ENCODE measurements at regions not wholly inside any gene's neighbourhood (a gene's known extent, or its start where the extent isn't known, plus 50 kb on each side); places are given as distances from the start of the nearest gene placed in this dataset.

GRCh38 chr1:106621853-106622252, 434.6 kb upstream of the PRMT6 start (continued):
- TF ChIP-seq ZNF790 (CRISPR knock-in tag; IDR thresholded peaks at IDR 0.05; ENCODE audit: borderline replicate concordance) (no peak), ZNF691 (CRISPR knock-in tag; IDR thresholded peaks at IDR 0.05; ENCODE audit: borderline replicate concordance, low read depth) (no peak), FOXK2 (IDR thresholded peaks at IDR 0.05) (no peak), ZIK1 (CRISPR knock-in tag; IDR thresholded peaks at IDR 0.05; ENCODE audit: borderline replicate concordance, low read depth) (no peak), HDAC1 (CRISPR knock-in tag; IDR thresholded peaks at IDR 0.05) (no peak)

GRCh38 chr1:106637566-106637965, 418.9 kb upstream of the PRMT6 start:
- Histone ChIP-seq H3K36me3 (replicated peaks in 1 of 2; ENCODE audit: control insufficient read depth in 1 of 2, insufficient read depth in 2 of 2, low read length in 2 of 2) (no peaks in the 10 kb centered on the region), H3K79me2 (ENCODE audit: insufficient read depth, low read length) (no peaks in the 10 kb centered on the region), H3K9me3 (ENCODE audit: low read length) (peaks cover 64% of the 10 kb centered on the region), H2AFZ (ENCODE audit: low read length) (no peak overlapping the region), H3K4me2 (ENCODE audit: low read depth, low read length) (no peak overlapping the region), H4K20me1 (ENCODE audit: insufficient read depth, low read length) (no peaks in the 10 kb centered on the region), H3K27me3 (ENCODE audit: control insufficient read depth in 1 of 2, insufficient read depth in 2 of 2, low read length in 2 of 2) (no peaks in the 10 kb centered on the region), H3K9ac (ENCODE audit: insufficient read depth, low read depth, low read length) (no peak overlapping the region), H3K4me1 (ENCODE audit: insufficient read depth, low read length) (no peaks in the 10 kb centered on the region), H3K27ac (ENCODE audit: extremely low read length, insufficient read depth, low read length) (no peak overlapping the region), H3K4me3 (replicated peaks in 1 of 3; ENCODE audit: insufficient read depth in 1 of 3, low read depth in 2 of 3, low read length in 3 of 3) (no peak overlapping the region)
- CTCF ChIA-PET (ENCODE audit: low intra/inter-chr PET ratio, low total read pairs), result no interaction called here
- ATAC-seq (no peak), FAIRE-seq (no peak), DNase-seq (ENCODE audit: low spot score) (no peak)
- POLR2A ChIA-PET, result no interaction called here
- 4% methylated on average over 3 of the region's 3 CpGs for WGBS (ENCODE audit: low lambda C conversion rate)
- TF ChIP-seq ZFP82 (CRISPR knock-in tag; IDR thresholded peaks at IDR 0.05; ENCODE audit: borderline replicate concordance) (no peak), ZNF225 (CRISPR knock-in tag; IDR thresholded peaks at IDR 0.05) (no peak), ZNF513 (CRISPR knock-in tag; conservative IDR thresholded peaks at IDR 0.05) (no peak), ATF3 (CRISPR knock-in tag; IDR thresholded peaks at IDR 0.05) (no peak), ZNF121 (CRISPR knock-in tag; IDR thresholded peaks at IDR 0.05) (no peak), ZNF180 (CRISPR knock-in tag; IDR thresholded peaks at IDR 0.05; ENCODE audit: borderline replicate concordance, low read depth) (no peak), TOPORS (CRISPR knock-in tag; IDR thresholded peaks at IDR 0.05) (no peak), ZNF451 (CRISPR knock-in tag; IDR thresholded peaks at IDR 0.05) (no peak), ZNF296 (CRISPR knock-in tag; conservative IDR thresholded peaks at IDR 0.05) (no peak), KMT2B (CRISPR knock-in tag; IDR thresholded peaks at IDR 0.05) (no peak), TCF7 (IDR thresholded peaks at IDR 0.05; ENCODE audit: low read depth) (no peak), RFXANK (CRISPR knock-in tag; IDR thresholded peaks at IDR 0.05) (no peak), TERF1 (CRISPR knock-in tag; IDR thresholded peaks at IDR 0.05) (no peak), ZNF614 (CRISPR knock-in tag; IDR thresholded peaks at IDR 0.05; ENCODE audit: borderline replicate concordance) (no peak)
- in situ Hi-C loops (cut with HindIII; ENCODE audit: extremely low pct_ligation_motif_present, low pct_unique_long_range_greater_than_20kb), result no loop called here
- no TSS peak for BruUV-seq (replicated peaks)
- intact Hi-C loops (cut with micrococcal nuclease; ENCODE audit: unreplicated experiment), result no loop called here
